ENCODE measurements at regions not wholly inside any gene's neighbourhood (a gene's known extent, or its start where the extent isn't known, plus 50 kb on each side); places are given as distances from the start of the nearest gene placed in this dataset.
"Not testable (repeated sequence)": the region's sequence is repeated elsewhere in the genome, so short reads cannot be mapped to it uniquely, and the experiment has no call there.

DNA sequence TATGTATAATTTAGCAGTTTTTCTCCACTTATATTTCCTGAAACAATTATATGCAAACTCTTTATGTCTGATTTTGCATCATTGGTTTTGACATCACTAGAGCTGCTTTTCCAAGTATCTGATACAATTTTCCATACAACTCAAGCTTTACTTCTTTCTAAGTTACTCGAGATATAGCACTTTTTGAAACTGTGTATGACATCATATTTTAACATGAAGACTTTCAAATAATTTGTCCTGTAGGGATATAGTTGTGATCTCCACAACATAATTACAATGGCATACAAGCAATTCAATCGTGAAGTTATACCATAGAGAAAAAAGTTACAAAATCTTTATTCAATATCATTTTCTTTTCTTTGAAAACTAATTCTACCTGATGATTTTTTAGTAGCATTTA, 173.0 kb downstream of the LEPR start:
- H3K4me3 ChIP-seq (ENCODE audit: insufficient read depth, low read depth, low read length), result no peak overlapping the region
- DNase-seq, result no peak
- H3K27me3 ChIP-seq (ENCODE audit: control insufficient read depth, insufficient read depth, low read length), result no peaks in the 10 kb centered on the region
- no peaks in the 10 kb centered on the region for H3K36me3 ChIP-seq (replicated peaks; ENCODE audit: control insufficient read depth, insufficient read depth, low read length)

DNA sequence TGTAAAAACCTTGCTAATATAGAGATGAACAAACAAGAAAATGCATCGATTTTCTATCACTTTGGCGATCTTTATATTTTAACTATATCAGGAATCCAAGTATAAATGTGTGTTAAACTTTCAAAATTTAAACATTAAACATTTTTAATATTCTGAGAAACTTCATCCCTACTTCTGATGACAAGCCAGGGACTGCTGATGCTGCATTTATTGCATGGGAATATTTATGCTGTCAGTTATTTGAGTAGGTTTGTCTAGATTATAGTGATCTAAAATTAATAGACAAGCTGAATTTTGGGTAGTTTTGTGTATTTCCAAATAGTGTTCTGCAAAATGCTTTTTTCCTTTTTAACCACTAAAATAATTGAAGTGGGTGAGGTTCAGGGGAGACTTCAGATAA, 175.3 kb downstream of the LEPR start:
- Histone ChIP-seq H3K27me3 (ENCODE audit: control insufficient read depth, insufficient read depth, low read length) (no peaks in the 10 kb centered on the region), H3K4me3 (ENCODE audit: insufficient read depth, low read depth, low read length) (no peak overlapping the region), H3K36me3 (replicated peaks; ENCODE audit: control insufficient read depth, insufficient read depth, low read length) (no peaks in the 10 kb centered on the region)
- DNase-seq, result no peak

DNA sequence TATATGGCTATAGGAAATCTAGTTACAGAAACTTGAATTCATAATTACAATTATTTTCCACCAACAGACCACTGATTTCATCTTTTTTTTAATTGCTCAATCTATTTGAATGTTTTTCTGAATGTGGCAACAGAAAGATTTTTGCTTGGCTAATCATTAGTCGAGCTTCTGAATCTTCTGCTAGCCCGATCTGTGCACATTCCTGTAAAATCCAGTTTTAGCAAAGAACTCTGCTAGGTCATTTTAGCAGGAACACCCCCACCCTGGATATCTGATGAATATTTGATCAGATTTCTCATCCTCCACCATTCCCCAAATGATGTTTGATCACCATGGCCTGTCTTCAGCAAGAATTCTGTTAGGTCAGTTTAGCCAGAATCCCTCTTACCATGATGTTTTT, 176.3 kb downstream of the LEPR start:
- no peak for DNase-seq
- Histone ChIP-seq H3K4me3 (ENCODE audit: insufficient read depth, low read depth, low read length) (no peak overlapping the region), H3K36me3 (replicated peaks; ENCODE audit: control insufficient read depth, insufficient read depth, low read length) (no peaks in the 10 kb centered on the region), H3K27me3 (ENCODE audit: control insufficient read depth, insufficient read depth, low read length) (no peaks in the 10 kb centered on the region)

DNA sequence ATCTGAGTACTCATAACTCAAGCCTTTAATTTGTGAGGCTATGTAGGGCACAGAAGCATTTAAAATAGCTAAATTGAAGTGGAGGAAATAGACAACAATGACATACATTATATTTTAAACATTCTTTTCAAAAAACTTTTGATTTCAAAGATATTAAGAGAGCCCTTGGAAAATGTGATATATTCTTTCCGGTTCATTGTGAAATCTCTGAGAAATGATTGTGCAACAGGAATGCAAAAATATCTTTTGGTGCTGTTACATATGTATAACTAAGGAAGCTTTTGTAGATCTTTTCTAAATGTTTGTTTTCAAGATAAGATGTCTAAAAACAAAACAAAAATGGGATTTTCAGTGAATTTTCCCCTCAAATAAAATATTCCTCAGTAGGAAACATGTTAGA, 185.2 kb downstream of the LEPR start:
- no peak for DNase-seq
- no peaks in the 10 kb centered on the region for H3K36me3 ChIP-seq (replicated peaks; ENCODE audit: control insufficient read depth, insufficient read depth, low read length)
- H3K4me3 ChIP-seq (ENCODE audit: insufficient read depth, low read depth, low read length), result no peak overlapping the region
- H3K27me3 ChIP-seq (ENCODE audit: control insufficient read depth, insufficient read depth, low read length), result no peaks in the 10 kb centered on the region

DNA sequence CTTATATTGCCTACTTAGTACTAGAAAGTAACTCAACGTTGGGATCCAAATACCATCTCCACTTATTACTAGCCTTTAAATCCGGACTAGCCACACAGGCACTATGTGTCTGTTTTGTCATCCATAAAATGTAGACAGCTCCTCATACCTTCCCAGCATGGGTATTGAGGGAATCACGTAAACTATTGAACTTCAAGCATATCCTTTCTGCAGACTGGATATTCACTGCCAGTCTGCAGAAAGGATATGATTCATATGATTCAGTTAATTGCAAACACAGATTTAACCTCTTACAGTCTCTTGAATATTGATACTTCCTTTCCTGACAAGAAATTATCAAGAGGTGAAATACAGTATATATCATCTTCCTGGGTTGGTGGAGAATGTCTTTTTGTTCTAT, 186.0 kb downstream of the LEPR start:
- Histone ChIP-seq H3K36me3 (replicated peaks; ENCODE audit: control insufficient read depth, insufficient read depth, low read length) (no peaks in the 10 kb centered on the region), H3K27me3 (ENCODE audit: control insufficient read depth, insufficient read depth, low read length) (no peaks in the 10 kb centered on the region), H3K4me3 (ENCODE audit: insufficient read depth, low read depth, low read length) (no peak overlapping the region)
- no peak for DNase-seq

DNA sequence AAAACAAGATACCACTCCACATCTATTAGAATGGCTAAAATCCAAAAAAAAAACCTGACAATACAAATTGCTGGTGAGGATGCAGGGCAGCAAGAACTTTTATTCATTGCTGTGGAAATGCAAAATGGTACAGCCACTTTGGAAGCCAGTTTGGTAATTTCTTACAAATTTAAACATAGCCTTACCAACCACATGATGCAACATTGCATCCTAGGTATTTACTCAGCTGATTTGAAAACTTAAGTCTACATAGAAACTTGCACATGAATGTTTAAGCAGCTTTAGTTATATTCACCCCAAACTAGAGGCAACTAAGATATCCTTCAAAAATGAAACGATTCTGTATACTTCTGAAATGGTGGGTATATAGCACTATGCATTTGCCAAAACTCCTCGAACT, 178.8 kb upstream of the PDE4B start:
- no peak for DNase-seq
- no peaks in the 10 kb centered on the region for H3K27me3 ChIP-seq (ENCODE audit: control insufficient read depth, insufficient read depth, low read length)
- no peak overlapping the region for H3K4me3 ChIP-seq (ENCODE audit: insufficient read depth, low read depth, low read length)
- H3K36me3 ChIP-seq (replicated peaks; ENCODE audit: control insufficient read depth, insufficient read depth, low read length), result no peaks in the 10 kb centered on the region

DNA sequence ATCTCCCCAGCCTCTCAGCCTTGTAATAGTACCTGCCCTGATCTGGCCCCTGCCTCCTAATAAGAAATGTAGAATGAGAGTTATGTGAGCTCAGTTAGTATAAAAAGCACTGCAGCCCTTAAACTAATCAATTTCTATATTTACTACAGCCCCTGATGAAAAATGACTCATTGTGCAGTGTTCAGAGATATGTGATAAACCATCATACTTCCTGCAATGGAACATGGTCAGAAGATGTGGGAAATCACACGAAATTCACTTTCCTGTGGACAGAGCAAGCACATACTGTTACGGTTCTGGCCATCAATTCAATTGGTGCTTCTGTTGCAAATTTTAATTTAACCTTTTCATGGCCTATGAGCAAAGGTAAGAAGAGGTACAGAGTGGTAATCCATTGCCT, 176.8 kb upstream of the PDE4B start:
- Histone ChIP-seq H3K27me3 (ENCODE audit: control insufficient read depth, insufficient read depth, low read length) (no peaks in the 10 kb centered on the region), H3K4me3 (ENCODE audit: insufficient read depth, low read depth, low read length) (no peak overlapping the region), H3K36me3 (replicated peaks; ENCODE audit: control insufficient read depth, insufficient read depth, low read length) (no peaks in the 10 kb centered on the region)
- no peak for DNase-seq

DNA sequence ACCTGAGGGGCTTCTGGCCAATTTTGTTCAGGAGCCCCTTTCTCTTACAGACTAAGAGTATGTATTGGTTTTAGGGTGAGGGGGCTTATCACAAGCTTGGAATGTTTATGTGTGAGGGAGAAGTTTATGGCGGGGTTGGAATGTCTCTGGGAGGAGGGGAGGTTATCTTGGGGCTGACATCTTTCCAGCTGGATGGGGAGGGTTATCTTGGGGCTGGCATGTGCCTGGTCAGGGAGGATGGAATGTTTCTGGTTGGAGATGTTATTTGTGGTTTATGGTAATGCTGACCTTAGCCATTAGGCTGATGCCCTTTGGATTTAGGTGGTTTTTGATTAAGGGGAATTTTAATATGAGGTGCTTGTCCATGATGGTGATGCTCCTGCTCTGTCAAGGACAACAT, 171.0 kb upstream of the PDE4B start:
- not testable (repeated sequence) for DNase-seq; H3K4me3 ChIP-seq (ENCODE audit: insufficient read depth, low read depth, low read length); H3K36me3 ChIP-seq (replicated peaks; ENCODE audit: control insufficient read depth, insufficient read depth, low read length); H3K27me3 ChIP-seq (ENCODE audit: control insufficient read depth, insufficient read depth, low read length)

DNA sequence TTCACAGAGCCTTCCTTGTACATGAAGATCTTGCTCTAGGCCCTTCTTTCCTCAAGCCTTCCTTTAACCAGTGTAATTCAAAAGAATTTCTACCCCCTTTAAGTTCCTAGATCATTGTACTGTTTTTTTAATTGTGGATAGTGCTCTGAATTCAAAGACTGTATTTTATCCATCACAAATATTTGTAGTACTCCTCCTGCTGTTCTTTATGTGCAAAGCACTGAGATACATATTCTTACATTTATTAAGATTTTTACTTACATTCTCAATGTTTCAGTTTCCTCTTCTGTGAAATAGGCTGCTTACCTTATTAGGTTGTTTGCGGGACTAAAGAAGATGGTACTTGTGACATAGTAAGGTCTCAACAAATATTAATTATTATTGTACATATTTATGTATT, 168.8 kb upstream of the PDE4B start:
- no peak overlapping the region for H3K4me3 ChIP-seq (ENCODE audit: insufficient read depth, low read depth, low read length)
- H3K36me3 ChIP-seq (replicated peaks; ENCODE audit: control insufficient read depth, insufficient read depth, low read length), result no peaks in the 10 kb centered on the region
- H3K27me3 ChIP-seq (ENCODE audit: control insufficient read depth, insufficient read depth, low read length), result no peaks in the 10 kb centered on the region
- no peak for DNase-seq

DNA sequence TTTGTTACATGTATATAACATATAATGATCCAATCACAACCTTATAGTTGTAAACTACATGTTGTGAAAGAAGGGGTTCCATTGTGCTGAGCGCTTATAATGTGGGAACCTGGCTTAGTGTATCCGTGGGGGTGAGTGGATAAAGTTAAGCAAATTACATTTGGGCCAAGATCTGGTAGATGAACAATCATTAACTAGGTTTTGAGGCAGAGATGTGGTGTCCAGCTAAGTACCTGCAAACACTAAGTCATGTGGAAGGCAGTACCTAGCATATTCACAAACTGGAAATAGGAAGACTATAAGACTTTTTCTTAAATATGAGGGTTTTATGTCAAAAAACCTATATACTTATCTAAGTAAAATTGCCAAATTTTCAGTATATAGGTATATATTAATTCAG, 167.2 kb upstream of the PDE4B start:
- Histone ChIP-seq H3K36me3 (replicated peaks; ENCODE audit: control insufficient read depth, insufficient read depth, low read length) (no peaks in the 10 kb centered on the region), H3K4me3 (ENCODE audit: insufficient read depth, low read depth, low read length) (no peak overlapping the region), H3K27me3 (ENCODE audit: control insufficient read depth, insufficient read depth, low read length) (no peaks in the 10 kb centered on the region)
- no peak for DNase-seq

DNA sequence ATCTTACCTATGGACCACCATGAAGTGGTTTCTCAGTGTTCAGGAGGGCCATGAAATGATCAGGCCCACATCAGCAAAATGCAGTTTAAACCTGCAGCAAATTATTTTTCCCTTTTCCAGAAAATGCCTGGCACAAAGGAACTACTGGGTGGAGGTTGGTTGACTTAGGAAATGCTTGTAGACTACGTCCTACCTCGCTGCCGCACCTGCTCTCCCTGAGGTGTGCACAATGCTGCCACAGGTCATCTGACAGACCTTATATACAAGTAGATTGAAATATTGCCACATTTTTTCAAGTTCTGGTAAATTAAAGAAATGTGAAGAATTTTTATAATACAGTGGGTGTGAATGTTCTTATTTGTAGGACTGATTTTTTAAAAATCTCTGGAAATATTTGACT, 166.7 kb upstream of the PDE4B start:
- no peak for DNase-seq
- Histone ChIP-seq H3K27me3 (ENCODE audit: control insufficient read depth, insufficient read depth, low read length) (no peaks in the 10 kb centered on the region), H3K36me3 (replicated peaks; ENCODE audit: control insufficient read depth, insufficient read depth, low read length) (no peaks in the 10 kb centered on the region), H3K4me3 (ENCODE audit: insufficient read depth, low read depth, low read length) (no peak overlapping the region)

DNA sequence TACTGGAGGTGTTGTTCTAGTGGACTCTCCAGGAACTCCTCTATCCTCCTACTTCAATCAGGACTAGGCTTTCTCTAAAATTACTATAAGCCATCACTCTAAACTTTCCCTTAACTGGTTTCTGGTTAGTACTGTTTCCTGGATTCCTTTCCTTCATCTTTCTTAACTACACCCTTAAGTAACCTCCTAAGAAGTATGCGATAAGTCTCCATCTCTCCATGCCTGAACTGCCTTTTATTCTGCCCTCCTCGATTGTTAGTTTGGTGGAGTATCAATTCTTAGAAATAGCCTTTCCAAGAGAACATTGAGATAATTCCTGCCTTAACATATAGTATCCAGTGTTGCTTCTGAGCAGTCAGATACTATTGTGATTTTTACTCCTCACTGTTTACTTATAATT, 162.9 kb upstream of the PDE4B start:
- Histone ChIP-seq H3K27me3 (ENCODE audit: control insufficient read depth, insufficient read depth, low read length) (no peaks in the 10 kb centered on the region), H3K4me3 (ENCODE audit: insufficient read depth, low read depth, low read length) (no peak overlapping the region), H3K36me3 (replicated peaks; ENCODE audit: control insufficient read depth, insufficient read depth, low read length) (no peaks in the 10 kb centered on the region)
- DNase-seq, result no peak

DNA sequence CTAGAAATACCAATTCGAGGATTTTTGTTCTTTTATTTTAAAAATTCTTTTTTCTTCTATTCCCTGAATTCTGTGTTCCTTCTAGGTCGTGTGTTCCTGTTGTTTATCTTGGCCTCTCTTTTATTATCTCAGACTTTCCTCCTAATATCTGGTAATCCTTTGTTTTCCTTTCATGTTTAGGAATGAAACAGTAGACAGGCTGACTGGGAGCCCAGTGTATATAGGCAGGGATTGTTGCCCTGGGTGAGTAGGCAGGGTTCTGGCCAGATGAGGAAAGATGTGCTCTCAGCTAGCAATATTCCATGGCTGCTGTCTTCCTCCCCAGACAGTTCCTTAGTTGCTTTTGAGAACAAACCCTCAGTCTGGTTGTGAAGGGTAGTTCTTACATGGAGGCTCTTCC, 161.8 kb upstream of the PDE4B start:
- no peak overlapping the region for H3K4me3 ChIP-seq (ENCODE audit: insufficient read depth, low read depth, low read length)
- no peak for DNase-seq
- H3K36me3 ChIP-seq (replicated peaks; ENCODE audit: control insufficient read depth, insufficient read depth, low read length), result no peaks in the 10 kb centered on the region
- no peaks in the 10 kb centered on the region for H3K27me3 ChIP-seq (ENCODE audit: control insufficient read depth, insufficient read depth, low read length)

DNA sequence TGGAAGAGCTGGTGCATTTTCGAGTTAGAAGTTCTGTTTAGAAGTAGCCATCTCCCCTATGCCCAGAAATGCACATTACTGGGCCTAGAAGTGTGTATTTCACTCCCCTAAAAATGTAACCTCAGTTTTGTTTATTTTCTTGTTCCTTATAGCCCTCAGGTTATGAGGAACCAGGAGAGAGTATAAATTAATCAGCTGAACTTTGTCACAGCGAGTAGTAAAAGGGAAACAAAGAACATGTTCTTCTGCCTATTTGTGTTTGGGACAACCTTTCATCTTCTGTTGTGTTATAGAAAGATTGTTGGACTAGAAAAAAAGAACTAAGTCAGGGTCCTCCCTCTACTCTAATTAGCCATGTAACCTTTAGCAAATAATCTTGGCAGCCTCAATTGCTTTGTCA, 160.5 kb upstream of the PDE4B start:
- H3K36me3 ChIP-seq (replicated peaks; ENCODE audit: control insufficient read depth, insufficient read depth, low read length), result no peaks in the 10 kb centered on the region

DNA sequence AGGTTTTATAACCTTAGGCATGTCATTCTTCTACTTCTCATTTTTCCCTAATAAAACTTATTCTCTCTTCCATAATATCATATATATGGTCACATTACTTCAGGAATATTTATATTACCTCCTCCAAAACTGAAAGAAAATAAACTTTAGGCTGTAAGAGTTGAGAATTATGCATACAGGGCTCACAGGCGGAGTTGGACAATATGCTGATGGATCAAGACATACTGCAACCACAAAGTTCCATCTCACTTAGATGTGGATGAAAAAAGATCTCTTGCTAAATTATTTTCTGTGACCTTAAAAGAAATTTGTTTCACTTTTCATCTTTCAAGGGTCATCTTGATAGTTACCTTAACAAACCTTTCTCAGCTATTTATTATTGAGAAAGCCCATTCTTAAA, 152.6 kb upstream of the PDE4B start:
- DNase-seq, result no peak
- H3K27me3 ChIP-seq (ENCODE audit: control insufficient read depth, insufficient read depth, low read length), result no peaks in the 10 kb centered on the region
- H3K36me3 ChIP-seq (replicated peaks; ENCODE audit: control insufficient read depth, insufficient read depth, low read length), result no peaks in the 10 kb centered on the region
- no peak overlapping the region for H3K4me3 ChIP-seq (ENCODE audit: insufficient read depth, low read depth, low read length)

More for the DNA sequence above, 160.5 kb upstream of the PDE4B start:
- no peak for DNase-seq
- Histone ChIP-seq H3K27me3 (ENCODE audit: control insufficient read depth, insufficient read depth, low read length) (no peaks in the 10 kb centered on the region), H3K4me3 (ENCODE audit: insufficient read depth, low read depth, low read length) (no peak overlapping the region)

DNA sequence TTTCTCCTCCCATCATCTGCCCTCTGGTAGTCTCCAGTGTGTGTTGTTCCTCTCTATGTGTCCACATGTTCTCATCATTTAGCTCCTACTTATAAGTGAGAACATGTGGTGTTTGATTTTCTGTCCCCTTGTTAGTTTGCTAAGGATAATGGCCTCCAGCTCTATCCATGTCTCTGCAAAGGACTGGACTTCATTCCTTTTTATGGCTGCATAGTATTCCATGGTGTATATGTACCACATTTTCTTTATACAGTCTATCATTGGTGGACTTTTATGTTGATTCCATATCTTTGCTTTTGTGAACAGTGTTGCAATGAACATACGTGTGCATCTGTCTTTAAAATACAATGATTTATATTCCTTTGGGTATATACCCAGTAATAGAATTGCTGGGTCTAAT, 143.5 kb upstream of the PDE4B start:
- H3K27me3 ChIP-seq (ENCODE audit: control insufficient read depth, insufficient read depth, low read length); H3K4me3 ChIP-seq (ENCODE audit: insufficient read depth, low read depth, low read length); DNase-seq; H3K36me3 ChIP-seq (replicated peaks; ENCODE audit: control insufficient read depth, insufficient read depth, low read length): not testable (repeated sequence)

Measured in H7 (cell line).